ENCODE measurements at regions not wholly inside any gene's neighbourhood (a gene's known extent, or its start where the extent isn't known, plus 50 kb on each side); places are given as distances from the start of the nearest gene placed in this dataset.

DNA sequence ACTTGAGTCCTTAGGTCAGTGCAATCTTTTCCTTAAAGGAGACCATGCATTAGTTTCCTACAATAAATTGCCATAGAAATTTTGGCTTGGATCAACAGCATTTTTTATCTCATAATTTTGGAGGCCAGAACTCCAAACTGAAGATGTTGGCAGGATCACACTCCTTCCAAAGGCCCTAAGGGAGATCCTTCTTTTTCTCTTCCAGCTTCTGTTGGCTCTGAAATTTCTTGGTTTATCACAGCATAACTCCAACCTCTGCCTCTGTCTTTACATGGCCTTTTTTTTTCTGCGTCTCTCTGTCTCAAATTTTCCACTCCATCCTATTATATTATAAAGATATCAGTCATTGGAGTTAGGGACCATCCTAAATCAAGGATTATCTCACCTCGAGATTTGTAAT, 282.2 kb downstream of the STIM2 start:
- TF ChIP-seq, protein P1, sequence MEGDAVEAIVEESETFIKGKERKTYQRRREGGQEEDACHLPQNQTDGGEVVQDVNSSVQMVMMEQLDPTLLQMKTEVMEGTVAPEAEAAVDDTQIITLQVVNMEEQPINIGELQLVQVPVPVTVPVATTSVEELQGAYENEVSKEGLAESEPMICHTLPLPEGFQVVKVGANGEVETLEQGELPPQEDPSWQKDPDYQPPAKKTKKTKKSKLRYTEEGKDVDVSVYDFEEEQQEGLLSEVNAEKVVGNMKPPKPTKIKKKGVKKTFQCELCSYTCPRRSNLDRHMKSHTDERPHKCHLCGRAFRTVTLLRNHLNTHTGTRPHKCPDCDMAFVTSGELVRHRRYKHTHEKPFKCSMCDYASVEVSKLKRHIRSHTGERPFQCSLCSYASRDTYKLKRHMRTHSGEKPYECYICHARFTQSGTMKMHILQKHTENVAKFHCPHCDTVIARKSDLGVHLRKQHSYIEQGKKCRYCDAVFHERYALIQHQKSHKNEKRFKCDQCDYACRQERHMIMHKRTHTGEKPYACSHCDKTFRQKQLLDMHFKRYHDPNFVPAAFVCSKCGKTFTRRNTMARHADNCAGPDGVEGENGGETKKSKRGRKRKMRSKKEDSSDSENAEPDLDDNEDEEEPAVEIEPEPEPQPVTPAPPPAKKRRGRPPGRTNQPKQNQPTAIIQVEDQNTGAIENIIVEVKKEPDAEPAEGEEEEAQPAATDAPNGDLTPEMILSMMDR (IDR thresholded peaks at IDR 0.05; ENCODE audit: control extremely low read depth, extremely low read depth, low read depth, missing control alignments), result no peak
- POLR2A ChIA-PET, result no interaction called here
- DNase-seq (ENCODE audit: extremely low spot score), result no peak
- CTCF ChIA-PET, result no interaction called here

DNA sequence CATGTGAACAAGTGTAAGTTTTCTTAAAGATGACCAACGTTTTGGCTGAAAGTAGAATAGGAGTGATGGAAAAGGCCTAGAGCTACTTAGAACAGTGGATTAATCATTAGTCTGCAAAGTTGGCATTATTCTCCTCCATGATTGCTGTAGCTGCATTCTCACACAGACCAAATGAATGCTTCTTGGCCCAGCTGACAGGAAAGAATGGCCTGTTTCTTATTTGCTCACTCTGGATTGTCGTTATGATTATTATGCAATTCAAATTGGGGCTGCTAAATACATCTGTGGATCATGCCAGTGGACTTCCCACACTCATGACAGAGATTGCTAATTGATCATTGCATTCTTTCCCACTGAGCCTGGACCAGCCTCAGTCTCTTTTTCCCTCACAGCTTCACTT, 285.0 kb downstream of the STIM2 start:
- ChIA-PET POLR2A (no interaction called here), CTCF (interaction anchor here (0.7 kb wide), 1 partner anchor 9 kb away, joined by 3 read pairs; no protein-coding TSS in a partner anchor)
- DNase-seq (ENCODE audit: extremely low spot score), result no peak
- TF ChIP-seq, protein P1 (IDR thresholded peaks at IDR 0.05; ENCODE audit: control extremely low read depth, extremely low read depth, low read depth, missing control alignments), result no peak

DNA sequence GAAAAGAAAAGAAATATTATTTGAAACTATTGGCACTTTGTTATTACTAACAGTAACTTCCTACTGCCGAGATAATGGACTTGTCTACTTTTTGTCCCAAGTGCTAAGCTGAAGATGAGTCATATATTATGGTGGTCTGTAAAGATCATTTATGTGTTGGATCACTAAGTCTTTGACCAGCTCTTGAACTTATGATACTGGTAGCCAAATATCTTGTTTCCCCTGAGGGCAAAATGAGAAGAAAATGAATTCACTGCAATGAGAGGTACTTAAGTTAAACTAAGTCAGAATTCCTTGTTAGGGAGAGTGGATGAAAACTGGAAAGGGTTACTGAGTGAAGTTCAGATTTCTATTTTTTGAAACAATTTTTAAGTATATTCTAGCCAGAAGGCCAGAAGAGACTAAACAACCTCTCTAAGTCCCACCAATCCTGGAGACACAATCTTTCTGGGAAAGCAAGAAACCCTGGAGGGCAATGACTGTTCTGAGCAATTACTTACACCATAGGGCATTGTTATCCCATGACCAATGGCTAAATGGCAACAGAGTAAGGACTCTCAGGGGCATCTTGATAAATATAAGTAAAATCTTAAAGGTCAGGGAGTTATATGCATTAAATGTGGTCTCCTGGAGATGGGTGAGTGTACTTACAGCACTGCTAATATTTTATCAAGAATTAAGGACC, 287.7 kb downstream of the STIM2 start:
- DNase-seq (ENCODE audit: extremely low spot score), result no peak
- POLR2A ChIA-PET, result no interaction called here
- CTCF ChIA-PET, result no interaction called here
- TF ChIP-seq, protein P1 (IDR thresholded peaks at IDR 0.05; ENCODE audit: control extremely low read depth, extremely low read depth, low read depth, missing control alignments), result no peak

DNA sequence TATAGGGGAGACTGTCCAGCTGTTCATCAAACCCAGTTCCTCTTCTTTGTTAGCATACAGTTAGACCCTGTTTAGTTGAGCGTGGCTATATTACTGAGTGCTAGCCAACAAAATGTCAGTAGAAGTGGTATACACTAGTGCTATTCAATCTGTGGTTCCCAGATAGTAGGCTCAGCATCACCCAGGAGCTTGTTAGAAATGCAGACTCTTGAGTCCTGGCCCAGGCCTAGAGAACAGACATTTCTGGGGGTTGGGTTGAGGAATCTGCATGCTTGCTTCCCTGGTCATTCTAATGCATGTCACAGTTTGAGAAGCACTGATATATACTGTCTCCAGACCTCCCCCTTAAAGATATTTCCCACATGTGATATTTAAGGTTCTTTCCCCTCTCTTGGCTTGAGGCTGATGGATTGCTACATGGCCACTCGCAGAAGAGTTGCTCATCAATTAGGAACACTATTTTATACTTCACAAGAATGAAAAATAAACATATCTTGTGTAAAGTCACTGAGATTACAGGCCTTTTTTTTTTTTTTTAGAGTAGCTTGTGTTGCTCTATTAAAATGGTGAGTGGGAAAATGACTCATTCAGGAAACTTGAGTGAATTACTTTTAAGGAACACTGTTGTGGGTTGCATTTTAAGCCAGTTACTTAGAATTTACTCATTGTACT, 289.0 kb downstream of the STIM2 start:
- CTCF ChIA-PET, result no interaction called here
- TF ChIP-seq, protein P1 (IDR thresholded peaks at IDR 0.05; ENCODE audit: control extremely low read depth, extremely low read depth, low read depth, missing control alignments), result no peak
- no peak for DNase-seq (ENCODE audit: extremely low spot score)
- POLR2A ChIA-PET, result no interaction called here

DNA sequence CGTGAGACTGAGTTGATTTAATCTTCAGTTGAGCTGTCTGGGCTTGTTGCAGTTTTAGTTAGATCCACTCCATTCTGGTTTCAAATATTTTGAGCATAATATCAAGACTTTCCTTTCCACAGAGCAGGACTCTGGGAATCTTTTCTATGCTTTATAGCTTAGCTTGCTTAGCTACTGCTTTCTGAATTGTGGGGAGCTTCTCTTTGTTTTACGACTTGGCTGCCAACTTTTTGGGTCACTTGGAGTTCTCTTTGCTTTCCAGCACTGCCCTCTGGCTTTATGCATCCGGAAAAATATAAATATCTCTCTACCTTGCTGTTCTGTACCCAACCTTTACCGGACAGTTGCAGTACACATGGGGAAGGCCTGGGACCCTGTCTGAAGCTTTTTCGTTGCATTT, 292.1 kb downstream of the STIM2 start:
- TF ChIP-seq, protein P1 (IDR thresholded peaks at IDR 0.05; ENCODE audit: control extremely low read depth, extremely low read depth, low read depth, missing control alignments), result no peak
- no peak for DNase-seq (ENCODE audit: extremely low spot score)
- ChIA-PET CTCF (interaction anchor here (0.9 kb wide), 1 partner anchor 21 kb away, joined by 3 read pairs; no protein-coding TSS in a partner anchor), POLR2A (no interaction called here)

DNA sequence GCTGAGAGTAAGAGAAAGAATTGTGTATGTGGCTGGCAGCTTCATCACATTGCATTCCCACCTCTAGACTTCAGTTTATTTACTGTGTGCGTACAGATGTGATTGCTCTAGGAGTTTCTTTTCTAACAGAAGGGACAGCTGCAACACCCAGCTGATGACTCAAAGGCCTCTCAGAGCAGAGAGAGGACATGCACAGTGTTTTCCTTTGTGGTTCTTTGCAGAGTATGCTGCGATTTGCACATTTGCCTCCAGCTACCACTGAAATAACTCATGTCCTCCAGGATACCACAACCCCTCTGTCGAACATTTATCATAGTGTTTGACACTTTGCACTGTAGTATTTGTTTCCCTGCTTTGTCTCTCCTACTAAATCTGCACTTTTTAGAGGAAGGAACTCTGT, 294.1 kb downstream of the STIM2 start:
- CTCF ChIA-PET, result interaction anchor here (0.8 kb wide), 1 partner anchor 9 kb away, joined by 3 read pairs; no protein-coding TSS in a partner anchor
- DNase-seq (ENCODE audit: extremely low spot score), result no peak
- TF ChIP-seq, protein P1 (IDR thresholded peaks at IDR 0.05; ENCODE audit: control extremely low read depth, extremely low read depth, low read depth, missing control alignments), result no peak
- POLR2A ChIA-PET, result no interaction called here
